H1 (cell line): ENCODE measurements at regions not wholly inside any gene's neighbourhood (a gene's known extent, or its start where the extent isn't known, plus 50 kb on each side); places are given as distances from the start of the nearest gene placed in this dataset.

ENCODE experiments used
- CTCF ChIA-PET: fragments of 300-600 bp; sonication (Branson Sonifier 250); formaldehyde crosslinking; loops from one replicate; lab custom pipeline; 2021; ENCODE audit not compliant: partially characterized antibody; lab: Charles Lee
- POLR2A ChIA-PET: fragments of 300-600 bp; sonication (Branson Sonifier 250); formaldehyde crosslinking; loops from one replicate; lab custom pipeline; 2021; ENCODE audit warnings: inconsistent platforms; ENCODE audit not compliant: partially characterized antibody; lab: Charles Lee
- DNase-seq, 2 experiments: peaks; one replicate each; pipeline versions ENCODE4 v3.0.0 to v3.0.0-alpha.2; 2010 to 2022; ENCODE audit warnings: low spot score in 2 of 2, low read depth in 1 of 2, mixed read lengths in 1 of 2
- FAIRE-seq: peaks from 2 replicates; lab custom pipeline; 2011; peaks lifted over from hg19 to GRCh38; lab: Jason Lieb, UNC
- H2AFZ ChIP-seq: 2 replicates; pipeline ENCODE4 v1.8.1; 2012; ENCODE audit warnings: low read length, inconsistent platforms
- H2AK5ac ChIP-seq: 2 replicates; pipeline ENCODE4 v1.6.1; 2013; ENCODE audit warnings: low read depth, low read length
- H2BK120ac ChIP-seq: replicated peaks from 2 replicates; pipeline ENCODE3; 2013; ENCODE audit warnings: low read depth, low read length, inconsistent platforms
- H2BK12ac ChIP-seq: 2 replicates; pipeline ENCODE4 v1.6.1; 2013; ENCODE audit warnings: low read depth, low read length
- H2BK15ac ChIP-seq: 2 replicates; pipeline ENCODE4 v1.6.1; 2013; ENCODE audit warnings: low read length
- H2BK20ac ChIP-seq: 2 replicates; pipeline ENCODE4 v1.6.1; 2013; ENCODE audit warnings: low read length
- H2BK5ac ChIP-seq: 2 replicates; pipeline ENCODE4 v1.6.1; 2013; ENCODE audit warnings: low read depth, low read length
- H3K14ac ChIP-seq: 2 replicates; pipeline ENCODE4 v1.6.1; 2013; ENCODE audit warnings: inconsistent platforms; ENCODE audit not compliant: insufficient read length
- H3K18ac ChIP-seq: 2 replicates; pipeline ENCODE4 v1.6.1; 2013; ENCODE audit warnings: low read length; ENCODE audit errors: extremely low read depth
- H3K23ac ChIP-seq: 2 replicates; pipeline ENCODE4 v1.6.1; 2013; ENCODE audit warnings: inconsistent platforms; ENCODE audit not compliant: insufficient read length
- H3K23me2 ChIP-seq: 2 replicates; pipeline ENCODE4 v1.6.1; 2013; ENCODE audit warnings: low read depth, low read length
- H3K27ac ChIP-seq: 2 replicates; pipeline ENCODE4 v1.6.1; 2011; ENCODE audit warnings: low read depth, low read length, inconsistent platforms
- H3K27me3 ChIP-seq, 4 experiments: replicated peaks in 1 of 4; 1 replicate in 1 of 4; 2 replicates in 3 of 4; pipeline versions ENCODE4 v1.6.1 to v1.8.1; 2011 to 2013; ENCODE audit warnings: low read length in 3 of 4, mild to moderate bottlenecking in 3 of 4, inconsistent platforms in 2 of 4, mixed read lengths in 2 of 4, moderate library complexity in 1 of 4; ENCODE audit not compliant: control insufficient read depth in 3 of 4, insufficient read depth in 3 of 4; ENCODE audit errors: extremely low read depth in 1 of 4
- H3K36me3 ChIP-seq, 4 experiments: 2 replicates each; pipeline versions ENCODE4 v1.6.1 to v1.8.1; 2011 to 2013; ENCODE audit warnings: mild to moderate bottlenecking in 4 of 4, low read length in 3 of 4, moderate library complexity in 2 of 4, control low read depth in 1 of 4, inconsistent platforms in 1 of 4; ENCODE audit not compliant: insufficient read depth in 4 of 4, control insufficient read depth in 2 of 4
- H3K4ac ChIP-seq: replicated peaks from 2 replicates; pipeline ENCODE3; 2013; ENCODE audit warnings: low read length, low read depth, mixed read lengths, inconsistent platforms; ENCODE audit not compliant: insufficient read length
- H3K4me1 ChIP-seq, 4 experiments: replicated peaks in 1 of 4; 1 replicate in 1 of 4; 2 replicates in 3 of 4; pipeline versions ENCODE4 v1.6.1 to v1.8.1; 2011 to 2013; ENCODE audit warnings: low read length in 3 of 4, inconsistent platforms in 2 of 4, mixed read lengths in 1 of 4; ENCODE audit not compliant: insufficient read depth in 4 of 4, control insufficient read depth in 3 of 4
- H3K4me2 ChIP-seq, 2 experiments: 2 replicates each; pipeline versions ENCODE4 v1.6.1 to v1.8.1; 2011 to 2013; ENCODE audit warnings: low read depth in 2 of 2, low read length in 2 of 2, control low read depth in 1 of 2, inconsistent platforms in 1 of 2, mild to moderate bottlenecking in 1 of 2; ENCODE audit not compliant: insufficient read depth in 1 of 2
- H3K4me3 ChIP-seq, 4 experiments: fragments of 200-600, 300-600 bp in 1 of 4; sonication (generic), shearing (Covaris generic), sonication (Bioruptor Twin) in 1 of 4; 2 replicates each; pipeline versions ENCODE4 v1.5.1 to v1.8.1; 2011 to 2016; ENCODE audit warnings: low read length in 4 of 4, low read depth in 3 of 4, control low read depth in 2 of 4, inconsistent platforms in 2 of 4, mild to moderate bottlenecking in 2 of 4, mixed read lengths in 1 of 4, moderate library complexity in 1 of 4; ENCODE audit not compliant: insufficient read depth in 2 of 4; ENCODE audit errors: extremely low read depth in 1 of 4
- H3K56ac ChIP-seq: replicated peaks from 2 replicates; pipeline ENCODE3; 2013; ENCODE audit warnings: low read depth, mild to moderate bottlenecking, mixed read lengths, low read length, inconsistent platforms; ENCODE audit not compliant: insufficient read length
- H3K79me1 ChIP-seq: 2 replicates; pipeline ENCODE4 v1.6.1; 2013; ENCODE audit warnings: low read depth, low read length, control low read depth
- H3K79me2 ChIP-seq, 2 experiments: 2 replicates each; pipeline versions ENCODE4 v1.6.1 to v1.8.1; 2012 to 2013; ENCODE audit warnings: low read length in 2 of 2, mild to moderate bottlenecking in 2 of 2, inconsistent platforms in 1 of 2; ENCODE audit not compliant: insufficient read depth in 2 of 2, control insufficient read depth in 1 of 2
- H3K9ac ChIP-seq, 4 experiments: replicated peaks in 1 of 4; 1 replicate in 1 of 4; 2 replicates in 3 of 4; pipeline versions ENCODE4 v1.6.1 to v1.8.1; 2011 to 2013; ENCODE audit warnings: low read depth in 3 of 4, low read length in 3 of 4, control low read depth in 2 of 4, mild to moderate bottlenecking in 2 of 4, moderate library complexity in 2 of 4, inconsistent platforms in 1 of 4; ENCODE audit errors: extremely low read depth in 1 of 4
- H3K9me3 ChIP-seq, 2 experiments: 2 replicates each; pipeline versions ENCODE4 v1.6.1 to v1.8.1; 2012 to 2013; ENCODE audit warnings: mild to moderate bottlenecking in 2 of 2, moderate library complexity in 2 of 2, control low read depth in 1 of 2, inconsistent platforms in 1 of 2, low read depth in 1 of 2, low read length in 1 of 2, mixed read lengths in 1 of 2; ENCODE audit not compliant: insufficient read depth in 2 of 2
- H4K20me1 ChIP-seq, 2 experiments: replicated peaks in 1 of 2; 2 replicates each; pipeline versions ENCODE3 to v1.8.1; 2011 to 2013; ENCODE audit warnings: inconsistent platforms in 2 of 2, low read length in 2 of 2, mild to moderate bottlenecking in 1 of 2; ENCODE audit not compliant: insufficient read depth in 2 of 2, control insufficient read depth in 1 of 2
- H4K5ac ChIP-seq: 2 replicates; pipeline ENCODE4 v1.6.1; 2013; ENCODE audit warnings: low read length, low read depth, mixed read lengths, inconsistent platforms; ENCODE audit not compliant: insufficient read length
- H4K8ac ChIP-seq: 2 replicates; pipeline ENCODE4 v1.8.0; 2013; ENCODE audit warnings: mild to moderate bottlenecking, moderate library complexity, low read length, inconsistent platforms; ENCODE audit not compliant: insufficient read depth; ENCODE audit errors: extremely low read depth
- H4K91ac ChIP-seq: replicated peaks from 2 replicates; pipeline ENCODE3; 2013; ENCODE audit warnings: low read length, mixed read lengths, inconsistent platforms; ENCODE audit not compliant: insufficient read length
- CHD1 ChIP-seq: IDR thresholded peaks from 2 replicates; pipeline ENCODE4 v1.6.1; 2012; ENCODE audit warnings: low read depth, low read length, improper control_type of control experiment
- FOSL1 ChIP-seq: IDR thresholded peaks from 2 replicates; pipeline ENCODE4 v1.6.1; 2011; ENCODE audit warnings: mild to moderate bottlenecking, low read depth, low read length, moderate library complexity; ENCODE audit not compliant: insufficient read depth
- GTF2F1 ChIP-seq: IDR thresholded peaks from 2 replicates; pipeline ENCODE4 v1.6.1; 2012; ENCODE audit warnings: low read depth, low read length, improper control_type of control experiment, borderline replicate concordance
- JUN ChIP-seq: IDR thresholded peaks from 2 replicates; pipeline ENCODE4 v1.6.1; 2011; ENCODE audit warnings: low read depth, mild to moderate bottlenecking, improper control_type of control experiment, low read length
- JUND ChIP-seq: IDR thresholded peaks from 2 replicates; pipeline ENCODE4 v1.6.1; 2011; ENCODE audit warnings: mild to moderate bottlenecking, improper control_type of control experiment, low read length
- KDM4A ChIP-seq: IDR thresholded peaks from one replicate; pipeline ENCODE4 v1.7.1; 2012; ENCODE audit warnings: low read depth, mild to moderate bottlenecking, moderate library complexity, low read length, inconsistent platforms; ENCODE audit not compliant: severe bottlenecking
- SIX5 ChIP-seq: IDR thresholded peaks from 2 replicates; pipeline ENCODE4 v1.6.1; 2011; ENCODE audit warnings: mild to moderate bottlenecking, low read depth, low read length
- SP1 ChIP-seq: IDR thresholded peaks from 2 replicates; pipeline ENCODE4 v1.6.1; 2011; ENCODE audit warnings: low read depth, low read length
- TEAD4 ChIP-seq: IDR thresholded peaks from 2 replicates; pipeline ENCODE4 v1.6.1; 2012; ENCODE audit warnings: low read depth, low read length, inconsistent platforms, mixed read lengths
- WGBS, 2 experiments: shearing (Covaris generic) in 1 of 2; methylation state at CpG; one replicate each; pipeline versions ENCODE4 v1.1.6 to v1.1.7; 2013 to 2015; ENCODE audit warnings: low lambda C conversion rate in 2 of 2, mixed read lengths in 2 of 2, inconsistent platforms in 1 of 2, low coverage in 1 of 2, missing lambda C conversion rate in 1 of 2; ENCODE audit not compliant: insufficient replicate concordance in 2 of 2, insufficient coverage in 1 of 2, insufficient read length in 1 of 2; ENCODE audit errors: extremely low coverage in 1 of 2, missing lambda C conversion rate in 1 of 2; 5-methylcytosine and 5-hydroxymethylcytosine counted together

DNA sequence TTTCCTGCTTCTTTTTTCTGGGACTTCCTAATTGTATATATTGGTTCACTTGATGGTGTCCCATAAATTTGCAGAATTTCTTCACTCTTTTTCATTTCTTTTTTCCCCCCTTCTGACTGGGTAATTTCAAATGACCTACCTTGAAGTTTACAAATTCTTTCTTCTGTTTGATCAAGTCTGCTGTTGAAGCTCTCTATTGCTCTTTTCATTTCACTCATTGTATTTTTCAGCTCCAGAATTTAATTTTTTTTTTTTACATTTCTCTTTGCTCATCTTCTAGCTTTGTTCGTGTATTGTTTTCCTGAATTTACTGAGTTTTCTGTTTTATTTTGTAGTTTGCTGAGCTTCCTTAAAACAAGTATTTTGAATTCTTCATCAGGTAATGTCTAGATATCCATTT is 61.7 kb upstream of the SRD5A3 start:
- Histone ChIP-seq H2BK120ac (no peak overlapping the region), H3K56ac (no peak overlapping the region), H3K79me2 (no peaks in the 10 kb centered on the region), H4K8ac (no peak overlapping the region), H2AK5ac (no peak overlapping the region), H3K9me3 (peaks cover 15 to 23% of the 10 kb centered on the region in 2 experiments), H2BK12ac (no peak overlapping the region), H3K9ac (no peak overlapping the region), H3K27me3 (no peaks in the 10 kb centered on the region), H4K20me1 (no peaks in the 10 kb centered on the region), H2AFZ (no peak overlapping the region), H3K23ac (no peak overlapping the region), H2BK15ac (no peak overlapping the region), H3K27ac (no peak overlapping the region), H3K79me1 (no peaks in the 10 kb centered on the region), H3K4me2 (no peak overlapping the region), H3K4me3 (peak overlapping the region in 1 of 4 experiments; percentile 16; a peak in 1 of 8 replicates), H4K5ac (no peak overlapping the region), H3K4me1 (peaks cover 0 to 9% (median 4%) of the 10 kb centered on the region in 4 experiments; a peak in 2 of 7 replicates), H2BK5ac (no peak overlapping the region), H2BK20ac (no peak overlapping the region), H3K4ac (no peak overlapping the region), H3K23me2 (no peaks in the 10 kb centered on the region), H4K91ac (no peak overlapping the region), H3K18ac (no peak overlapping the region), H3K14ac (no peak overlapping the region), H3K36me3 (peaks cover 0 to 9% (median 2%) of the 10 kb centered on the region in 4 experiments; a peak in 2 of 8 replicates)
- DNase-seq (no peak), FAIRE-seq (no peak)
- POLR2A ChIA-PET, result no interaction called here
- CTCF ChIA-PET, result interaction anchor here (0.5 to 2.1 kb wide), 3 partner anchors 9 to 99 kb away, joined by 3 to 6 read pairs (median 3); no protein-coding TSS in a partner anchor
- 100% methylated on average over 1 of the region's 1 CpG; no CpG with 5 or more reads in 1 of the 2 experiments for WGBS, 2 experiments
- TF ChIP-seq SIX5, result no peak
- no peak for TF ChIP-seq KDM4A
- no peak for TF ChIP-seq TEAD4
- no peak for TF ChIP-seq SP1
- no peak for TF ChIP-seq FOSL1
- TF ChIP-seq JUN, result no peak
- no peak for TF ChIP-seq CHD1
- TF ChIP-seq GTF2F1, result no peak
- TF ChIP-seq JUND, result no peak
